ENCODE measurements at regions not wholly inside any gene's neighbourhood (a gene's known extent, or its start where the extent isn't known, plus 50 kb on each side); places are given as distances from the start of the nearest gene placed in this dataset.

- TF ChIP-seq POLR2A (IDR thresholded peaks at IDR 0.05), result no peak
- no peak for TF ChIP-seq POLR2AphosphoS5 (IDR thresholded peaks at IDR 0.05)
These were observed 104.3 kb upstream of the RASGRP1 start for GRCh38 chr15:38668898-38669391.
